Skeletal muscle tissue (tissue), 3 donors: ENCODE measurements at regions not wholly inside any gene's neighbourhood (a gene's known extent, or its start where the extent isn't known, plus 50 kb on each side); places are given as distances from the start of the nearest gene placed in this dataset.

Source experiments
- H3K27ac ChIP-seq: one replicate; pipeline ENCODE4 v1.7.0; 2013; ENCODE audit warnings: mild to moderate bottlenecking, low read depth, low read length, inconsistent platforms
- H3K27me3 ChIP-seq, 3 donors: one replicate each; pipeline ENCODE4 v1.7.0; 2013; ENCODE audit warnings: low read length in 3 of 3; ENCODE audit not compliant: control insufficient read depth in 3 of 3, insufficient read depth in 3 of 3
- H3K36me3 ChIP-seq, 3 donors: one replicate each; pipeline ENCODE4 v1.7.0; 2013; ENCODE audit warnings: low read length in 3 of 3; ENCODE audit not compliant: control insufficient read depth in 3 of 3, insufficient read depth in 3 of 3
- H3K4me1 ChIP-seq, 3 donors: one replicate each; pipeline ENCODE4 v1.7.0; 2013; ENCODE audit warnings: low read length in 3 of 3, mild to moderate bottlenecking in 3 of 3; ENCODE audit not compliant: control insufficient read depth in 3 of 3, insufficient read depth in 3 of 3
- H3K4me3 ChIP-seq, 3 donors: one replicate each; pipeline ENCODE4 v1.7.0; 2013; ENCODE audit warnings: low read length in 3 of 3
- H3K9ac ChIP-seq, 3 donors: one replicate each; pipeline ENCODE4 v1.7.0; 2013; ENCODE audit warnings: low read length in 3 of 3, mild to moderate bottlenecking in 3 of 3, moderate library complexity in 2 of 3, low read depth in 1 of 3
- H3K9me3 ChIP-seq, 3 donors: one replicate each; pipeline ENCODE4 v1.7.0; 2013; ENCODE audit warnings: low read length in 3 of 3; ENCODE audit not compliant: control insufficient read depth in 3 of 3
- donor health status: Osteomylitis.

DNA sequence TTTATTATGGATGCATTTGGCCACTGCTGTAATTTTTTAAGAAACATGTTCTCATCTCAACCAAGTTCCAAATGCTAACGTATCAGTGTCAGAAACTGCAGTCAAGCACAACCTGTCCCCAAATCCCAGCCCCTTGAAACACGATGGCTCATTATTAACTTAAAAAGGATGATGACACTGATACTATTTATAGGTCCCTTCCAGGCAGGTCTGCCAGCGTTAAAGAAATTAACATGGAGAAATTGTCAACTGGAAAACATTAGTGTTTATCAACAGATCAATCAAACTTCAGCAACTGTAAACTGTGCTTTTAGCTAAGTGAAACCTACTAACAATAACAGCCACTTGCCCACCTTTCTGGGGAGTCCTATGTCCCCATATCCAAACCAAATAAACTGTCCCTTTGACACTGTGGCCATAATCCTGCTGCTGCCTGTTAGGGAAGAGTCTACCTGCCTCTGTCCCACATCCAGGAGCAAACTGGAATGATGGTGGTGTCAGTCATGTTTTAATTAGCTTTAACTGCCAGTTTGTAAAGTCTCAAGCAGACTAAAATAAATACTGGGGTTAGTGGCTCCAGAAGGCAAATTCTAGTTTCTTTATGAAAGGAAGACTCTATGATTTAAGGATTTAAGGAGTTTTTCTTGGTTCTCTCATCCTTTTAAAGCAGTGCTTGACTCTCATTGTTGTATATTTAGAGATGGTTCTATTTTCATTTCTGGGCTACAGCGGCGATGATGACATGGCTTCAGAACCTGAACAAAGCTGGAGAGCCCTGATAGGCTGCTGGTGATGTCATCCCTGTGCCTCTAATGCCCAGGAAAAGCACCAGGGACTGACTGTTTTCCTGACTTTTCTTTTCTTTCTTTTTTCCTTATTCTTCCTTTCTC is 583.6 kb upstream of the PIK3C3 start:
- H3K27ac ChIP-seq: no peak overlapping the region
- H3K27me3 ChIP-seq: no peaks in the 10 kb centered on the region
- no peak overlapping the region for H3K9ac ChIP-seq
- H3K36me3 ChIP-seq: no peaks in the 10 kb centered on the region
- no peaks in the 10 kb centered on the region for H3K4me1 ChIP-seq
- H3K9me3 ChIP-seq: no peaks in the 10 kb centered on the region
- no peak overlapping the region for H3K4me3 ChIP-seq

DNA sequence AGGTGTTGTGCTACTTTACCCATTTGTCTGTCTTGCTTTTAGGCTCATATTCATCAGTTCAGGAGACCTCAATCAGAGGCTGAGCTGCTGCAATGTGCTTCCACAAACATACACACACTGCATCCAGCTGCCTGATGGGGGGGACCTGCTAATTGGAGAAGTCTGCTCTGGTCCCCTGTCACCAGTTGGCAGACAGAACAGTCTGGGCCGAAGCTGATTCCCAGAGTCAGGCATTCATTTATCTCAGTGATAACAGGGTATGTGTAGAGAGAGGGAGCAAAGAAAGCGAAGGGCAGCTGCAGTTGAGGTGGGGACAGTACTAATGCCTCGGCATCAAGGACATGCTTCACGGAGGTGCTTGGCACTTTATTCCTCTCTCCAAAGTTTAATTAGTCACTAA is 584.3 kb upstream of the PIK3C3 start:
- H3K27me3 ChIP-seq: no peaks in the 10 kb centered on the region
- H3K9ac ChIP-seq: no peak overlapping the region
- H3K36me3 ChIP-seq: no peaks in the 10 kb centered on the region
- H3K4me1 ChIP-seq: no peaks in the 10 kb centered on the region
- no peaks in the 10 kb centered on the region for H3K9me3 ChIP-seq
- no peak overlapping the region for H3K27ac ChIP-seq
- H3K4me3 ChIP-seq: no peak overlapping the region

- H3K4me1 ChIP-seq: no peaks in the 10 kb centered on the region
- H3K9ac ChIP-seq: no peak overlapping the region
- no peak overlapping the region for H3K4me3 ChIP-seq
- H3K27me3 ChIP-seq: no peaks in the 10 kb centered on the region
- no peak overlapping the region for H3K27ac ChIP-seq
- no peaks in the 10 kb centered on the region for H3K36me3 ChIP-seq
- H3K9me3 ChIP-seq: peaks cover 0 to 6% (median 3%) of the 10 kb centered on the region in 3 donors
Measured at GRCh38 chr18:41357708-41358107, 597.3 kb upstream of the PIK3C3 start.

DNA sequence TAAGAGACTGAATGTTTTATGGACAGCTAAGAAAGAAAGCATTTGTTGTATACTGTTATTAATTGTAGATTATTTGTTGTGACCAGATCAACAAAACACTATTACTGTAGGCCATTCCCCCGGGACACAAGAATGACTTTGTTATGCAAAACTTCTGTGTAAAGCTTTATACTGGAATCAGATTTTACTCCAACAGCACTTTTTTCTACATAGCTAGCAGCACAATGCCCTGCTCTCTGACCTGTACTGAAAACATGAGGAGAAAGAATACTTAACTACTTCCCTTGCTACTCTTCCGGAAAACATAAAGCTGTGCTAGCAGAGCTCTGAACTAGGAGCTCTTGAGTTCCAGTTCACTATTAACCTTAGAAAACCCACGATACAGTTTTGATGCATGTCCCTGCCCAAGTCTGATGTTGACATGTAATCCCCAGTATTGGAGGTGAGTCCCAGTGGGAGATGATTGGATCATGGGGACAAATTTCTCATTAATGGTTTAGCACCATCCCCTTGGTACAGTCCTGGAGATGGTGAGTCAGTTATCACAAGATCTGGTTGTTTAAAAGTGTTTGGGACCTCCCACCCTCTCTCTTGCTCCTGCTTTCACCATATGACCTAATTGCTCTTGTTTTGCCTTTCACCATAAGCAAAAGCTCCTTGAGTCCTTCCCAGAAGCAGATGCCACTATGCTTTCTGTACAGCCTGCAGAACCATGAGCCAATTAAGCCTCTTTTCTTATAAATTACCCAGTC is 601.1 kb upstream of the PIK3C3 start:
- H3K4me1 ChIP-seq: no peaks in the 10 kb centered on the region
- H3K36me3 ChIP-seq: no peaks in the 10 kb centered on the region
- H3K27me3 ChIP-seq: no peaks in the 10 kb centered on the region
- no peak overlapping the region for H3K27ac ChIP-seq
- no peak overlapping the region for H3K4me3 ChIP-seq
- no peak overlapping the region for H3K9ac ChIP-seq
- H3K9me3 ChIP-seq: peaks cover 0 to 6% (median 3%) of the 10 kb centered on the region in 3 donors

GRCh38 chr18:41351430-41351829 is 603.6 kb upstream of the PIK3C3 start:
- no peaks in the 10 kb centered on the region for H3K27me3 ChIP-seq
- H3K9me3 ChIP-seq: peaks cover 0 to 3% (median 0%) of the 10 kb centered on the region in 3 donors
- no peak overlapping the region for H3K9ac ChIP-seq
- no peak overlapping the region for H3K27ac ChIP-seq
- no peak overlapping the region for H3K4me3 ChIP-seq
- H3K36me3 ChIP-seq: no peaks in the 10 kb centered on the region
- no peaks in the 10 kb centered on the region for H3K4me1 ChIP-seq

GRCh38 chr18:41347057-41347456 is 608.0 kb upstream of the PIK3C3 start:
- Histone ChIP-seq H3K27me3 (no peaks in the 10 kb centered on the region), H3K9me3 (no peaks in the 10 kb centered on the region), H3K4me3 (no peak overlapping the region), H3K27ac (no peak overlapping the region), H3K4me1 (no peaks in the 10 kb centered on the region), H3K9ac (no peak overlapping the region), H3K36me3 (no peaks in the 10 kb centered on the region)

- no peaks in the 10 kb centered on the region for H3K27me3 ChIP-seq
- no peaks in the 10 kb centered on the region for H3K36me3 ChIP-seq
- H3K4me3 ChIP-seq: no peak overlapping the region
- H3K4me1 ChIP-seq: no peaks in the 10 kb centered on the region
- no peak overlapping the region for H3K27ac ChIP-seq
- H3K9ac ChIP-seq: no peak overlapping the region
- no peaks in the 10 kb centered on the region for H3K9me3 ChIP-seq
Measured at GRCh38 chr18:41343808-41344207, 611.2 kb upstream of the PIK3C3 start.

DNA sequence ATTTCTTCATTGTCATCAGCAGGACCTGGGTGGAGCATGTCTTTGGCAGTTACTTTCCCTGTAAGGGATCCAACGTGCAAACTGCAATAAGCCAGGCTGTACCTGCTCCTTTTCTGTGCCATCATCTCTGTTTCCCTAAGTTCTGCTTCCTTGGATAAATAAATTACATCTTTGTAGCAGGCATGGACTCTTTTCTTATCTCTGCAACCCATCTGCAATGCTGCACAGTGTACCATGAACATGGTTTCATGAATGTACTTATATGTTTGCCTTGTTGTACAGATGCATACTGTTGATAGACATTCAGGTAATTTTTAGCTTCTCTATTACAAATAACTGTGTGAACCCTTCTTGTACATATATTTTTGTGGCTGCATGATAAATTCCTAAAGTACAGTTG is 616.7 kb upstream of the PIK3C3 start:
- H3K27me3 ChIP-seq: no peaks in the 10 kb centered on the region
- no peaks in the 10 kb centered on the region for H3K36me3 ChIP-seq
- H3K4me3 ChIP-seq: no peak overlapping the region
- H3K9ac ChIP-seq: no peak overlapping the region
- no peaks in the 10 kb centered on the region for H3K9me3 ChIP-seq
- no peak overlapping the region for H3K27ac ChIP-seq
- no peaks in the 10 kb centered on the region for H3K4me1 ChIP-seq

DNA sequence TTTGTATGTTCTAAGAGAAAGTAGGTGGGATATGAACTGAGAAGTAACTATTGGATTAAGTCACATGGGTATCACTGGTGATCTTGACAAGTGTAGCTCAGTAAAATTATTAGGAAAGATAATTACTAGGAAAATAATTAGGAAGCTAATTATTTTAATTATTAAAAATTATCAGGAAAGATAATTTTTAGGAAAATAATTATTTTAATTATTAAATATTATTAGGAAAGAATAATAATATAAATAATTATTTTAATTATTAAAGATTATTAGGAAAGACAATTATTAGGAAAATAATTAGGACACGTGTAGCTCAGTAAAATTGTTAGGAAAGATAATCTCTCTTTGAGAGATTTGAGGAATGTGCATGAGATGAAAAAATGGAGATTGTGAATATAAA is 623.4 kb upstream of the PIK3C3 start:
- Histone ChIP-seq H3K9ac (no peak overlapping the region), H3K36me3 (no peaks in the 10 kb centered on the region), H3K4me1 (no peaks in the 10 kb centered on the region), H3K27ac (no peak overlapping the region), H3K27me3 (no peaks in the 10 kb centered on the region), H3K9me3 (peaks cover 0 to 2% (median 0%) of the 10 kb centered on the region in 3 donors), H3K4me3 (no peak overlapping the region)

- no peaks in the 10 kb centered on the region for H3K4me1 ChIP-seq
- no peak overlapping the region for H3K4me3 ChIP-seq
- H3K9ac ChIP-seq: no peak overlapping the region
- no peaks in the 10 kb centered on the region for H3K36me3 ChIP-seq
- H3K27ac ChIP-seq: no peak overlapping the region
- H3K9me3 ChIP-seq: peaks cover 0 to 2% (median 2%) of the 10 kb centered on the region in 3 donors
- no peaks in the 10 kb centered on the region for H3K27me3 ChIP-seq
Measured at GRCh38 chr18:41326311-41326710, 628.7 kb upstream of the PIK3C3 start.
